Naive B cell (primary cell): ENCODE measurements at regions not wholly inside any gene's neighbourhood (a gene's known extent, or its start where the extent isn't known, plus 50 kb on each side); places are given as distances from the start of the nearest gene placed in this dataset.

Experiments used
- ATAC-seq, 2 donors: fragments of 150-1000 bp; cut with Tn5 transposase; 2 replicates each; pipeline ENCODE4 v1.10.0; 2021; ENCODE audit warnings: low read depth in 2 of 2, mild to moderate bottlenecking in 2 of 2, moderate library complexity in 2 of 2
- DNase-seq: peaks from one replicate; pipeline ENCODE4 v3.0.0; 2022
- H3K27ac Mint-ChIP-seq, 6 donors: one replicate each; pipeline ENCODE4 v1.8.0; 2020 to 2022; ENCODE audit warnings: mild to moderate bottlenecking in 6 of 6, mixed read lengths in 6 of 6, moderate library complexity in 5 of 6, inconsistent platforms in 2 of 6
- H3K27me3 Mint-ChIP-seq, 3 donors: one replicate each; pipeline ENCODE4 v1.8.0; 2021 to 2022; ENCODE audit warnings: mixed read lengths in 3 of 3, mild to moderate bottlenecking in 1 of 3
- H3K36me3 Mint-ChIP-seq, 2 donors: one replicate each; pipeline ENCODE4 v1.8.0; 2020 to 2022; ENCODE audit warnings: mixed read lengths in 2 of 2, inconsistent platforms in 1 of 2, mild to moderate bottlenecking in 1 of 2
- H3K4me1 Mint-ChIP-seq, 3 donors: one replicate each; pipeline ENCODE4 v1.8.0; 2020 to 2022; ENCODE audit warnings: mixed read lengths in 3 of 3, inconsistent platforms in 1 of 3, mild to moderate bottlenecking in 1 of 3, moderate library complexity in 1 of 3
- H3K4me3 Mint-ChIP-seq, 8 donors: one replicate each; pipeline ENCODE4 v1.8.0; 2020 to 2022; ENCODE audit warnings: mild to moderate bottlenecking in 8 of 8, mixed read lengths in 8 of 8, moderate library complexity in 8 of 8, inconsistent platforms in 2 of 8
- H3K9me3 Mint-ChIP-seq, 7 donors: one replicate each; pipeline ENCODE4 v1.8.0; 2020 to 2022; ENCODE audit warnings: mixed read lengths in 7 of 7, mild to moderate bottlenecking in 5 of 7, inconsistent platforms in 2 of 7, moderate library complexity in 1 of 7

GRCh38 chr1:193762236-193762635, 575.8 kb upstream of the B3GALT2 start:
- no peaks in the 10 kb centered on the region for H3K4me1 Mint-ChIP-seq
- no peak overlapping the region for H3K4me3 Mint-ChIP-seq
- H3K27me3 Mint-ChIP-seq, result no peaks in the 10 kb centered on the region
- no peak overlapping the region for H3K27ac Mint-ChIP-seq
- H3K9me3 Mint-ChIP-seq, result no peaks in the 10 kb centered on the region
- DNase-seq (no peak), ATAC-seq (no peak)
- no peaks in the 10 kb centered on the region for H3K36me3 Mint-ChIP-seq

GRCh38 chr1:193755441-193755840, 569.0 kb upstream of the B3GALT2 start:
- Mint-ChIP-seq H3K9me3 (no peaks in the 10 kb centered on the region), H3K27me3 (no peaks in the 10 kb centered on the region), H3K36me3 (no peaks in the 10 kb centered on the region), H3K4me1 (no peaks in the 10 kb centered on the region), H3K4me3 (no peak overlapping the region), H3K27ac (no peak overlapping the region)
- DNase-seq (no peak), ATAC-seq (no peak)

- no peaks in the 10 kb centered on the region for H3K4me1 Mint-ChIP-seq
- DNase-seq (no peak), ATAC-seq (no peak)
- H3K4me3 Mint-ChIP-seq, result no peak overlapping the region
- H3K36me3 Mint-ChIP-seq, result no peaks in the 10 kb centered on the region
- H3K27me3 Mint-ChIP-seq, result no peaks in the 10 kb centered on the region
- H3K27ac Mint-ChIP-seq, result no peak overlapping the region
- no peaks in the 10 kb centered on the region for H3K9me3 Mint-ChIP-seq
Observed at GRCh38 chr1:193754732-193755427, 568.5 kb upstream of the B3GALT2 start.

- no peaks in the 10 kb centered on the region for H3K4me1 Mint-ChIP-seq
- peaks cover 0 to 2% (median 0%) of the 10 kb centered on the region in 3 donors for H3K27me3 Mint-ChIP-seq
- no peaks in the 10 kb centered on the region for H3K9me3 Mint-ChIP-seq
- no peak for ATAC-seq
- H3K4me3 Mint-ChIP-seq, result no peak overlapping the region
- H3K27ac Mint-ChIP-seq, result no peak overlapping the region
- DNase-seq, result no peak
- no peaks in the 10 kb centered on the region for H3K36me3 Mint-ChIP-seq
Observed at GRCh38 chr1:193754151-193754550, 567.7 kb upstream of the B3GALT2 start.

- ATAC-seq (no peak), DNase-seq (no peak)
- Mint-ChIP-seq H3K27me3 (peaks cover 0 to 6% (median 0%) of the 10 kb centered on the region in 3 donors), H3K4me3 (no peak overlapping the region), H3K4me1 (no peaks in the 10 kb centered on the region), H3K36me3 (no peaks in the 10 kb centered on the region), H3K27ac (no peak overlapping the region), H3K9me3 (no peaks in the 10 kb centered on the region)
Observed at GRCh38 chr1:193753038-193753756, 566.8 kb upstream of the B3GALT2 start.

- no peaks in the 10 kb centered on the region for H3K9me3 Mint-ChIP-seq
- ATAC-seq (no peak), DNase-seq (no peak)
- peaks cover 0 to 6% (median 0%) of the 10 kb centered on the region in 3 donors for H3K27me3 Mint-ChIP-seq
- no peaks in the 10 kb centered on the region for H3K36me3 Mint-ChIP-seq
- H3K27ac Mint-ChIP-seq, result no peak overlapping the region
- no peaks in the 10 kb centered on the region for H3K4me1 Mint-ChIP-seq
- no peak overlapping the region for H3K4me3 Mint-ChIP-seq
Observed at GRCh38 chr1:193749868-193750267, 563.5 kb upstream of the B3GALT2 start.

- no peaks in the 10 kb centered on the region for H3K4me1 Mint-ChIP-seq
- no peaks in the 10 kb centered on the region for H3K36me3 Mint-ChIP-seq
- H3K27me3 Mint-ChIP-seq, result peaks cover 0 to 11% (median 8%) of the 10 kb centered on the region in 3 donors
- ATAC-seq, result no peak
- no peak for DNase-seq
- no peak overlapping the region for H3K4me3 Mint-ChIP-seq
- H3K9me3 Mint-ChIP-seq, result no peaks in the 10 kb centered on the region
- H3K27ac Mint-ChIP-seq, result no peak overlapping the region
Observed at GRCh38 chr1:193747579-193747978, 561.2 kb upstream of the B3GALT2 start.

- Mint-ChIP-seq H3K27me3 (peaks cover 0 to 14% (median 5%) of the 10 kb centered on the region in 3 donors), H3K4me1 (no peaks in the 10 kb centered on the region), H3K9me3 (no peaks in the 10 kb centered on the region), H3K36me3 (no peaks in the 10 kb centered on the region), H3K27ac (no peak overlapping the region), H3K4me3 (no peak overlapping the region)
- no peak for DNase-seq
- ATAC-seq, result no peak
Observed at GRCh38 chr1:193741228-193741627, 554.8 kb upstream of the B3GALT2 start.

- Mint-ChIP-seq H3K27ac (no peak overlapping the region), H3K27me3 (peaks cover 0 to 14% (median 5%) of the 10 kb centered on the region in 3 donors), H3K4me1 (no peaks in the 10 kb centered on the region), H3K4me3 (no peak overlapping the region), H3K9me3 (no peaks in the 10 kb centered on the region), H3K36me3 (no peaks in the 10 kb centered on the region)
- DNase-seq (no peak), ATAC-seq (no peak)
Observed at GRCh38 chr1:193740762-193741161, 554.3 kb upstream of the B3GALT2 start.

- H3K9me3 Mint-ChIP-seq, result no peaks in the 10 kb centered on the region
- no peak overlapping the region for H3K4me3 Mint-ChIP-seq
- H3K27me3 Mint-ChIP-seq, result no peaks in the 10 kb centered on the region
- no peak overlapping the region for H3K27ac Mint-ChIP-seq
- no peak for DNase-seq
- ATAC-seq, result no peak
- H3K36me3 Mint-ChIP-seq, result no peaks in the 10 kb centered on the region
- no peaks in the 10 kb centered on the region for H3K4me1 Mint-ChIP-seq
Observed at GRCh38 chr1:193736507-193736906, 550.1 kb upstream of the B3GALT2 start.

GRCh38 chr1:193733674-193734073, 547.3 kb upstream of the B3GALT2 start:
- Mint-ChIP-seq H3K9me3 (no peaks in the 10 kb centered on the region), H3K27me3 (no peaks in the 10 kb centered on the region), H3K36me3 (no peaks in the 10 kb centered on the region), H3K4me1 (no peaks in the 10 kb centered on the region), H3K27ac (no peak overlapping the region), H3K4me3 (no peak overlapping the region)
- DNase-seq, result no peak
- ATAC-seq, result no peak

GRCh38 chr1:193730017-193730416, 543.6 kb upstream of the B3GALT2 start:
- no peak for ATAC-seq

GRCh38 chr1:193729429-193729828, 543.0 kb upstream of the B3GALT2 start:
- no peak for ATAC-seq
- H3K36me3 Mint-ChIP-seq, result no peaks in the 10 kb centered on the region
- no peaks in the 10 kb centered on the region for H3K27me3 Mint-ChIP-seq
- no peak overlapping the region for H3K4me3 Mint-ChIP-seq
- DNase-seq, result no peak
- H3K9me3 Mint-ChIP-seq, result no peaks in the 10 kb centered on the region
- H3K4me1 Mint-ChIP-seq, result no peaks in the 10 kb centered on the region
- H3K27ac Mint-ChIP-seq, result no peak overlapping the region

More at GRCh38 chr1:193730017-193730416, 543.6 kb upstream of the B3GALT2 start:
- Mint-ChIP-seq H3K27ac (no peak overlapping the region), H3K4me3 (no peak overlapping the region), H3K9me3 (no peaks in the 10 kb centered on the region), H3K4me1 (no peaks in the 10 kb centered on the region), H3K27me3 (no peaks in the 10 kb centered on the region), H3K36me3 (no peaks in the 10 kb centered on the region)
- DNase-seq, result no peak

- no peak overlapping the region for H3K27ac Mint-ChIP-seq
- H3K9me3 Mint-ChIP-seq, result no peaks in the 10 kb centered on the region
- H3K4me3 Mint-ChIP-seq, result no peak overlapping the region
- H3K27me3 Mint-ChIP-seq, result no peaks in the 10 kb centered on the region
- DNase-seq, result no peak
- no peaks in the 10 kb centered on the region for H3K4me1 Mint-ChIP-seq
- ATAC-seq, result no peak
- H3K36me3 Mint-ChIP-seq, result no peaks in the 10 kb centered on the region
Observed at GRCh38 chr1:193727850-193728249, 541.4 kb upstream of the B3GALT2 start.
